H1 (cell line): ENCODE measurements at regions not wholly inside any gene's neighbourhood (a gene's known extent, or its start where the extent isn't known, plus 50 kb on each side); places are given as distances from the start of the nearest gene placed in this dataset.

Experiments
- CEBPB ChIP-seq: IDR thresholded peaks from 2 replicates; pipeline ENCODE4 v1.6.1; 2012; ENCODE audit warnings: low read depth, low read length
- CHD2 ChIP-seq: IDR thresholded peaks from 2 replicates; pipeline ENCODE4 v1.6.1; 2012; ENCODE audit warnings: low read length, improper control_type of control experiment
- EZH2 ChIP-seq: fragments of 200-600 bp; sonication (generic); IDR thresholded peaks from 2 replicates; pipeline ENCODE4 v1.7.1; 2012; ENCODE audit warnings: low read depth, mild to moderate bottlenecking, moderate library complexity, low read length, inconsistent platforms; ENCODE audit not compliant: severe bottlenecking
- JUN ChIP-seq: IDR thresholded peaks from 2 replicates; pipeline ENCODE4 v1.6.1; 2011; ENCODE audit warnings: low read depth, mild to moderate bottlenecking, improper control_type of control experiment, low read length
- NRF1 ChIP-seq: IDR thresholded peaks from 2 replicates; pipeline ENCODE4 v1.6.1; 2011; ENCODE audit warnings: mild to moderate bottlenecking, low read depth, low read length, improper control_type of control experiment
- POLR2A ChIP-seq, 2 experiments: IDR thresholded peaks; 1 replicate in 1 of 2; 2 replicates in 1 of 2; pipeline ENCODE4 v1.6.1; 2011; ENCODE audit warnings: low read depth in 2 of 2, low read length in 2 of 2, mild to moderate bottlenecking in 2 of 2; ENCODE audit errors: control extremely low read depth in 1 of 2
- POLR2AphosphoS5 ChIP-seq: IDR thresholded peaks from 2 replicates; pipeline ENCODE4 v1.6.1; 2011; ENCODE audit warnings: low read depth, low read length
- RAD21 ChIP-seq, 2 experiments: IDR thresholded peaks in 1 of 2; conservative IDR thresholded peaks in 1 of 2; 2 replicates each; pipeline ENCODE4 v1.6.1; 2011; ENCODE audit warnings: low read depth in 2 of 2, low read length in 2 of 2, improper control_type of control experiment in 1 of 2, inconsistent platforms in 1 of 2, mild to moderate bottlenecking in 1 of 2, moderate library complexity in 1 of 2
- RBBP5 ChIP-seq: IDR thresholded peaks from 2 replicates; pipeline ENCODE4 v1.7.1; 2012; ENCODE audit warnings: low read depth, mild to moderate bottlenecking, inconsistent platforms, low read length, moderate library complexity, borderline replicate concordance
- SIRT6 ChIP-seq: IDR thresholded peaks from one replicate; pipeline ENCODE4 v1.7.1; 2012; ENCODE audit warnings: low read length, inconsistent platforms
- SRF ChIP-seq: IDR thresholded peaks from 2 replicates; pipeline ENCODE4 v1.6.1; 2011; ENCODE audit warnings: mild to moderate bottlenecking, low read depth, low read length, moderate library complexity
- TCF12 ChIP-seq: IDR thresholded peaks from 2 replicates; pipeline ENCODE4 v1.6.1; 2011; ENCODE audit warnings: low read depth, mild to moderate bottlenecking, low read length
- YY1 ChIP-seq: IDR thresholded peaks from 2 replicates; pipeline ENCODE4 v1.6.1; 2011; ENCODE audit warnings: low read depth, mild to moderate bottlenecking, low read length
- TF ChIP-seq, protein P1 (sequence below), 3 experiments: IDR thresholded peaks; 1 replicate in 2 of 3; 2 replicates in 1 of 3; pipeline versions ENCODE4 v1.5.1 to v1.6.1; 2011; ENCODE audit warnings: low read length in 3 of 3, mild to moderate bottlenecking in 3 of 3, inconsistent platforms in 2 of 3, low read depth in 1 of 3, moderate library complexity in 1 of 3; ENCODE audit not compliant: insufficient read depth in 1 of 3; ENCODE audit errors: control extremely low read depth in 1 of 3

DNA sequence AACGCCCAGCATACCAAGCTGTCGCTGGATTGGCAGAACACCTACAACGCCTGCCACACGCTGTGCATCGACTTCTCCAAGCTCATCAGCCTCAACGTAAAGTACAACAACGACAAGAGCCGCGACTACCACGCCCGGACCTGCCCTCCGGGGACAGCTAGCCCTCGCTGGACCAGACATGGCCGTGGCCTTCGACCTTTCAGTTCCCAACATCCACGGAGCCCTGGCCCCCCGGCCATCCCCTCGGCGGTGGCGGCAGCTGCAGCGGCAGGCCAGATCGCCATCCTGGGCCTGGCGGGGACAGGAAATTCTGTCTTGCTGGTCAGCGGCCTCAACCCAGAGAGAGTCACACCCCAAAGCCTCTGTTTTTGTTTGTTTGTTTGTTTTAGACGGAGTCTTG is 132.6 kb upstream of the FUT8 start:
- TF ChIP-seq RAD21 (IDR thresholded peaks at IDR 0.05 in 1 of 2, conservative IDR thresholded peaks at IDR 0.05 in 1 of 2; ENCODE audit: low read depth in 2 of 2, low read length in 2 of 2) (no peak), CEBPB (no peak), SRF (no peak), YY1 (no peak), EZH2 (no peak), JUN (no peak), POLR2A (IDR thresholded peaks at IDR 0.05; ENCODE audit: control extremely low read depth in 1 of 2, low read depth in 2 of 2, low read length in 2 of 2) (no peak), POLR2AphosphoS5 (no peak), TCF12 (no peak), CHD2 (no peak), SIRT6 (no peak), RBBP5 (no peak), NRF1 (no peak)
- TF ChIP-seq, protein P1, sequence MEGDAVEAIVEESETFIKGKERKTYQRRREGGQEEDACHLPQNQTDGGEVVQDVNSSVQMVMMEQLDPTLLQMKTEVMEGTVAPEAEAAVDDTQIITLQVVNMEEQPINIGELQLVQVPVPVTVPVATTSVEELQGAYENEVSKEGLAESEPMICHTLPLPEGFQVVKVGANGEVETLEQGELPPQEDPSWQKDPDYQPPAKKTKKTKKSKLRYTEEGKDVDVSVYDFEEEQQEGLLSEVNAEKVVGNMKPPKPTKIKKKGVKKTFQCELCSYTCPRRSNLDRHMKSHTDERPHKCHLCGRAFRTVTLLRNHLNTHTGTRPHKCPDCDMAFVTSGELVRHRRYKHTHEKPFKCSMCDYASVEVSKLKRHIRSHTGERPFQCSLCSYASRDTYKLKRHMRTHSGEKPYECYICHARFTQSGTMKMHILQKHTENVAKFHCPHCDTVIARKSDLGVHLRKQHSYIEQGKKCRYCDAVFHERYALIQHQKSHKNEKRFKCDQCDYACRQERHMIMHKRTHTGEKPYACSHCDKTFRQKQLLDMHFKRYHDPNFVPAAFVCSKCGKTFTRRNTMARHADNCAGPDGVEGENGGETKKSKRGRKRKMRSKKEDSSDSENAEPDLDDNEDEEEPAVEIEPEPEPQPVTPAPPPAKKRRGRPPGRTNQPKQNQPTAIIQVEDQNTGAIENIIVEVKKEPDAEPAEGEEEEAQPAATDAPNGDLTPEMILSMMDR (IDR thresholded peaks at IDR 0.05; ENCODE audit: control extremely low read depth in 1 of 3, insufficient read depth in 1 of 3, low read depth in 1 of 3, low read length in 3 of 3): no peak
